DMS53 treated with DMSO at 0.1 percent for 48 hours (cell line): ENCODE measurements at regions not wholly inside any gene's neighbourhood (a gene's known extent, or its start where the extent isn't known, plus 50 kb on each side); places are given as distances from the start of the nearest gene placed in this dataset.
"Not testable (repeated sequence)": the region's sequence is repeated elsewhere in the genome, so short reads cannot be mapped to it uniquely, and the experiment has no call there.

Source experiments
- DNase-seq: peaks from one replicate; lab custom pipeline; 2025; ENCODE audit not compliant: unreplicated experiment; lab: John Stamatoyannopoulos, UW

- no peak for DNase-seq
These were observed 137.9 kb downstream of the CDH26 start for GRCh38 chr20:60096166-60096565.

- no peak for DNase-seq
These were observed 139.1 kb downstream of the CDH26 start for GRCh38 chr20:60097285-60097684.

DNA sequence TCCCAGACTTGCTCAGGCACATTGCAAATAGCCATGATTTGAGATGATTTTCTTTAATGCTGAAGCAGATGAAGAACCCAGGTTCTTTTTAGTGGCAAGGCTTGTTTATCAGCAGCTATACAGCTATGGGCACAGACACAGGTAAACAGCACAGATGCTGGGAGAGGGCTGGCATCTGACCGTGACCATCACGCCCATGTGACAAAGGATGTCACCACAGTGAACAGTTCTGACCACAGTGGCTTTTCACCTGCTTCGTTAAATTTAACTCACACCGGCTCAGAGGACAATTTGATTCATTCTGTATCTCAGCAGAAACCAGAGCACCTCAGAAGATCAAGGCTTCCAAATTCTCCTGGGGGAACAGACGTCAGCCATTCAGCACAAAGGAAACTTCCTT, 142.6 kb downstream of the CDH26 start:
- DNase-seq, result no peak

DNA sequence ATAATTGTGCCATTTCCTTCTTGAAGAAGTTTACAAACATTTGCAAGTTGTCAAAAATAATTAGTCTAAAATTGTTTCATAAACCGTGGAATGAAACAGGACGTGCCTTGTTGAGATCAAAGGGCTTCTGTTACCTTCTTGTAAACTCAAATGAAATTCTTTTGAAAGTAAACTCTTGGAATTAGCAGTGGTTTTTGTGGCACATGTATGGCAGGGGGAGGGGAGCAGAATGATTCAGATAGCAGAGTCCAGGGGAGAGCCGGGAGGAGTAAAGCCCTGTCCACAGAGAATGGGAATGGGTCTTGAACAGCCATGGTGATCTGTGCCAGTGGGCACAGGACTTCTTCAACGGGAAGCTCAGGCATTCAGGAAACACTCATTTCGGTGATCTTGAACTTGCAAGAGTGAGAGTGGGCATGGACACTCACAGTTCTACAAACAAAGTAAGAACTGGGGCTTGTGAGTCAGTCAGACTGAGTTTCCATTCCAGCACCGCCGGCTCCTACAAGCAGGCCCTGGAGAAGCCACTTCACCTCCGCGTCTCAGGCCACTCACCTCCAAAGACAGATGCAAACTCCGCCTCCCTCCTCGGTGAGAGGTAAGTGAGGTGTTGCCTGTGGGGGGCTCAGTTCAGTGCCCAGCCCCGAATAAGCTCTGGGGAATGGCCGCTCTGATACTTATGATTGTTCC, 143.1 kb downstream of the CDH26 start:
- DNase-seq, result no peak

DNA sequence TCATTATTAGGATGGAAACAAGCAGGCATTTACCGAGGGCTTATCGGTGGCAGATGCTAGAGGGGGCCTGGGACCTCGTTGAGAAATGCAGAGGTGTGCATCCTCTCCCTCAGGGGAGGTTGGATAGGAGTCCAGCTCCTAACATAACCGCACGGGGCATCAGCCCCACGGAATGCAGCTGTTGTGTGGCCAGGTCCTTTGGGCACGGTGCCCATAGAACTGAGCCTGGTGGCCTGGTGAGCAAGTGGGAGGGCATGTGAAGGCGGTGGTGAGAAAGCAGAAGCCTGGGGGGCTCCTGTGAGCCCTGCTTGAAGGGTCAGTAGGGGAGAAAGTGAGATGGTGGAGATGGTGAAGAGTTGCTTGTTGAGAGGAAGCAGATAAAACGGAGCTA, 143.7 kb downstream of the CDH26 start:
- DNase-seq, result no peak

- DNase-seq, result no peak
These were observed 144.5 kb downstream of the CDH26 start for GRCh38 chr20:60102665-60103210.

- DNase-seq, result no peak
These were observed 147.0 kb downstream of the CDH26 start for GRCh38 chr20:60104993-60105803.

GRCh38 chr20:60106186-60106585, 148.0 kb downstream of the CDH26 start:
- DNase-seq, result not testable (repeated sequence)

- no peak for DNase-seq
These were observed 149.6 kb downstream of the CDH26 start for GRCh38 chr20:60107621-60108390.

GRCh38 chr20:60108397-60108796, 150.2 kb downstream of the CDH26 start:
- DNase-seq, result no peak

DNA sequence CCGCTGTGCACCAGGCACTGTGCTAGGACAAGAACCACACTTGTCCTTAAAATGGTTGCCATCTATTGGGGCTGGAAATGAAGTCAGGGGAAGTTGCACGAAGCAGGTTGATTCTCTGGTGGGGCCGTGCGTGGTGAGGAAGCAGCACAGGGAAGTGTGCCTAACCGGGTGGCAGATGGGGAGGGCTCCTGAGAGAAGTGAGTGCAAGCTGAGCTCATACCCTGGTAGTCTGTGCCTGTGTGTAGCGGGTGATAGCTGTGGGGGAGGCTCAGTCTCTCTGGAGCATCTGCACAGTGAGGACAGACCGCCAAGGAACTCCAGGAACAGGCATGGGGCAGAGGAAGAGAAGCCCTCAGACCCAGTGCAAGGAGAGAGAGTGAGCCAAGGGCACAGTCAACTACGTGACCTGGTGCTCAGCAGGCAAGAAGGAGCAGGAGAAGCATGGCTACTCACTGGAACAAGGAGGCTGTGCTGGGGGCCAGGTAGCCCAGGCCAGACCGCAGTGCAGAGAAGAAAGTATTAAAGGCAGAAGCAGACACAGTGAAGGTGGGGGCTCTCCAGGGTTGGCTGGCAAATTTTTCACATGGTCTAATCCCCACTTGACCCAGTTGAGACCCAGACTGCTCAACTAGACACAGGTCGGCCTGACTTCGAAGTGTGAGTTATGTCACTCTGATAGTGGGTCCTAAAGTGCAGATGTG, 155.0 kb downstream of the CDH26 start:
- DNase-seq, result no peak

DNA sequence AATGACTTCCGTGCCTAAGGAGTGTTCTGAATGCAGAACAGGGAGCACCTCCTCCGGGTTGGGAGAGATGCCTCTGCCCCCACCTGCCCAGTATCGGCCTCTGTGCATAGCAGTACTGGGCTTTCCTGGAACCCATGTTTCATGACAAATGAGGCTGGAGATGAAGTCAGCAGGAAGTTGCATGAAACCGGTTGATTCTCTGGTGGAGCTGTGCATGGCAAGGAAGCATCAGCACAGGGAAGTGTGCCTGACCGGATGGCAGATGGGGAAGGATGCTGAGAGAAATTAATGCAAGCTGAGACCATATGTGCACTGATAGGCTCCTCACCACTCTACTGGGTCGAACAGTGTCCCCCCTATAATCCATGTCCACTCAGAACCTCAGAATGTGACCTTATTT, 155.5 kb downstream of the CDH26 start:
- no peak for DNase-seq

- no peak for DNase-seq
These were observed 157.2 kb downstream of the CDH26 start for GRCh38 chr20:60115451-60115850.

DNA sequence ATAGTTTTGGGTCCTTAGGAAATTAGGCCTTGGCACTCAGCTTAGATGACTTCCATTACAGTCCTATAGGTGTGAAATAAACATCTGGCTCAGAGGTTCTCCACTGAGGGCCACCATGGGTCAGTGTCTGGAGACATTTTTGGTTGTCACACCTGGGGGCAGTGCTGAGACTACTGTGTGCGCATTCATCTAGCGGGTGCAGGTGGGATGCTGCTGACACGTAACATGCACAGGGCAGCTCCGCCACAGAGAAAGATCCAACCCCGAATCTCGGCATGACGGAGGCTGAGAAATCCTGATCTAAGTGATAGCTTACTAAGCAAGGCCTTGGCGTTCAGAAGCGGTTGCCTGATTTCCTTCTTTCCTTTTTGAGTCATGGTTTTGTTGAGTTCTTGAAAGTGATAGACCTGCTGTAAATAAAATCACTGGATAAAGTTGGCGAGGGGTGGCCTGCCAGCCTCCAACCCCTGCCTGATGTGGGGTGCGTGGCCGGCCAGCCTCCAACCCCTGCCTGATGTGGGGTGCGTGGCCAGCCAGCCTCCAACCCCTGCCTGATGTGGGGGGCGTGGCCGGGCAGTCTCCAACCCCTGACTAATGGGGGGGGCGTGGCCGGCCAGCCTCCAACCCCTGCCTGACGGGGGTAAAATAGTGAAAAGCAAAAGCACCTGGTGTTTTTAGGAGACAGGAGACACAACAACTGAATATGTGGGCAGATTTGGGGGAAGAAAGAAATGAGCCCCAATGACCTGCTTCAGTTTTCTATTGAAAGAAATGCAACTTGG, 158.1 kb downstream of the CDH26 start:
- no peak for DNase-seq

- no peak for DNase-seq
These were observed 158.8 kb downstream of the CDH26 start for GRCh38 chr20:60117065-60117464.

DNA sequence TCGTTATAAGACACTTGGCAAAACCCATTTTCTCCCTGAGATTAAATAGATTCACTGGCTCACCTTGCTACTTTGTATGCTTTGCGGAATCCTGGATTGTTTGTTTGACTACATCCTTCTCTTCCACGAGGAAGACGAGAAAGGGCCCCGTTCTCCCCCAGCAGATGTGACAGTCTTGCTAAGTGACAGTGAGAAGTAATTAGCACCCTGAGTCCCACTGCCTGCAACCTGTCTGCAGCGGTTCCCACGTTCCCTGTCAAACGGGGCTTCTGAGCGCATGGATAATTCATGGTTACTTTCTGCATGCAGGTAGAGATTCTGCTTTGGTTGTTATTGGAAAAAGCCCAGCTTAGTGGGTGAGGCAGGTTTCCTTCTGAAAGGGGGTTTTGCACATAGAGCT, 163.7 kb downstream of the CDH26 start:
- DNase-seq, result no peak

- no peak for DNase-seq
These were observed 164.4 kb downstream of the CDH26 start for GRCh38 chr20:60122671-60123070.

GRCh38 chr20:60123096-60123495, 164.9 kb downstream of the CDH26 start:
- DNase-seq, result no peak

DNA sequence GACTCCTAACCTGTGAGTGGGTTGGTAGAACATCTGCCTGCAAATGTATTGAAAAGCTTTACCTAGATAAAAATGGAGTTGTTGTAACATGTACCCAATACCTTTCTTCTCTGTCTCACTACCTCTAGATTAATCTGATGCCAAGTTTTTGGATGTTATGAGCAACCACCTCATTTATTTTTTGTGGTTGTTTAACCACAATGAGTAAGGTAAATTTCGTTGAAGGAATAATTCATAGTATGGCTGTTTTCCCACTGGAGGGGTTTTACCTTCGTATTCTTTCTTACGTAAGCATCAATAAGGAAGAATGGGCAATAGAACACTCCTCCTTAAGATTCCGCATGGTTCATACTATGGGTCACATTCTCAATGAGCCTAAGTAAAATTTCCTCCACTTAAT, 165.4 kb downstream of the CDH26 start:
- no peak for DNase-seq

GRCh38 chr20:60124776-60125381, 166.7 kb downstream of the CDH26 start:
- no peak for DNase-seq
